Neural cell (in vitro differentiated cells): ENCODE measurements at regions not wholly inside any gene's neighbourhood (a gene's known extent, or its start where the extent isn't known, plus 50 kb on each side); places are given as distances from the start of the nearest gene placed in this dataset.

Experiments used
- CTCF ChIP-seq: fragments of 450-650 bp; IDR thresholded peaks from 2 replicates; pipeline ENCODE4 v1.5.1; 2014; ENCODE audit warnings: antibody characterized with exemption, mild to moderate bottlenecking, moderate library complexity; ENCODE audit not compliant: poor library complexity, severe bottlenecking
- EP300 ChIP-seq: fragments of 450-650 bp; conservative IDR thresholded peaks from 2 replicates; pipeline ENCODE4 v1.6.1; 2014; ENCODE audit warnings: antibody characterized with exemption, mild to moderate bottlenecking, moderate library complexity; ENCODE audit not compliant: poor library complexity, severe bottlenecking
- EZH2 ChIP-seq: fragments of 200-600, 300-800 bp; shearing (Covaris generic), sonication (generic); IDR thresholded peaks from 2 replicates; pipeline ENCODE4 v1.6.1; 2014; ENCODE audit warnings: antibody characterized with exemption, low read length, borderline replicate concordance, mild to moderate bottlenecking; ENCODE audit not compliant: insufficient read depth, poor library complexity, severe bottlenecking
- POLR2AphosphoS5 ChIP-seq: IDR thresholded peaks from 2 replicates; pipeline ENCODE4 v1.6.1; 2012
- REST ChIP-seq: IDR thresholded peaks from 2 replicates; pipeline ENCODE4 v1.6.1; 2012; ENCODE audit warnings: borderline replicate concordance
- TAF1 ChIP-seq: IDR thresholded peaks from 2 replicates; pipeline ENCODE4 v1.6.1; 2012; ENCODE audit warnings: low read depth

GRCh38 chr12:58654021-58654420 lies 266.3 kb downstream of the LRIG3 start:
- TF ChIP-seq CTCF (no peak), POLR2AphosphoS5 (no peak), EZH2 (no peak), EP300 (no peak), TAF1 (no peak), REST (no peak)
